GM10266 (cell line): ENCODE measurements at regions not wholly inside any gene's neighbourhood (a gene's known extent, or its start where the extent isn't known, plus 50 kb on each side); places are given as distances from the start of the nearest gene placed in this dataset.
"Not testable (repeated sequence)": the region's sequence is repeated elsewhere in the genome, so short reads cannot be mapped to it uniquely, and the experiment has no call there.

Source experiments
- DNase-seq: peaks from one replicate; pipeline ENCODE4 v3.0.0; 2012; ENCODE audit errors: extremely low spot score
- CTCF ChIP-seq: IDR thresholded peaks from 2 replicates; pipeline ENCODE4 v1.5.1; 2012; ENCODE audit warnings: mild to moderate bottlenecking, low read depth; ENCODE audit not compliant: control insufficient read depth, insufficient read depth; ENCODE audit errors: missing control alignments

GRCh38 chr1:227482023-227482299, 81.4 kb upstream of the ZNF678 start:
- TF ChIP-seq CTCF: no peak
- DNase-seq: no peak

- not testable (repeated sequence) for DNase-seq
These were observed 89.3 kb upstream of the ZNF678 start for GRCh38 chr1:227474072-227474471.

GRCh38 chr1:227472772-227473171, 90.6 kb upstream of the ZNF678 start:
- no peak for DNase-seq
- TF ChIP-seq CTCF: no peak

- TF ChIP-seq CTCF: no peak
- DNase-seq: no peak
These were observed 92.7 kb upstream of the ZNF678 start for GRCh38 chr1:227470688-227471087.

GRCh38 chr1:227469708-227470107, 93.6 kb upstream of the ZNF678 start:
- TF ChIP-seq CTCF: no peak
- DNase-seq: no peak

- no peak for TF ChIP-seq CTCF
- no peak for DNase-seq
These were observed 97.2 kb upstream of the ZNF678 start for GRCh38 chr1:227466039-227466645.

- DNase-seq: no peak
- no peak for TF ChIP-seq CTCF
These were observed 98.1 kb upstream of the ZNF678 start for GRCh38 chr1:227465256-227465655.

- TF ChIP-seq CTCF: no peak
These were observed 103.4 kb upstream of the ZNF678 start for GRCh38 chr1:227459977-227460376.

More at GRCh38 chr1:227459977-227460376, 103.4 kb upstream of the ZNF678 start:
- DNase-seq: no peak
